ENCODE measurements at regions not wholly inside any gene's neighbourhood (a gene's known extent, or its start where the extent isn't known, plus 50 kb on each side); places are given as distances from the start of the nearest gene placed in this dataset.

DNA sequence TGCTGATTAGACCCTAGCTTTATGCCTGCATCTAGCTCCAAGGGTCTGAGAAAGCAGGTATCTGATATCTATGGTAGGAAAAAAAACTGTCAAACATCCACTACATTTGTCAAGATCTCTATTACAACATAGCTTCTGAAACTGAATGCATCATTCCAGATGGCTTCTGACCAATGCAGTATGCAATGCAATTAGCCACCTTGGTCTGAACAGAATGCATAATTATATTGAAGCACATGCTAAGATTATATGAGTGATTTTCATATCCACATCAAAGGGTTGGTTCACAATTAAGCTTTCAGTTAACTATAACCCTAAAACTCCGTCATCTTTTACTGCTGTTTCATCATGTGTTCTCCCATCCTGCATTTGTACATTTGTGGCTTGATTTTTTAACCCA, 271.4 kb downstream of the POLR1F start:
- no peak for DNase-seq

DNA sequence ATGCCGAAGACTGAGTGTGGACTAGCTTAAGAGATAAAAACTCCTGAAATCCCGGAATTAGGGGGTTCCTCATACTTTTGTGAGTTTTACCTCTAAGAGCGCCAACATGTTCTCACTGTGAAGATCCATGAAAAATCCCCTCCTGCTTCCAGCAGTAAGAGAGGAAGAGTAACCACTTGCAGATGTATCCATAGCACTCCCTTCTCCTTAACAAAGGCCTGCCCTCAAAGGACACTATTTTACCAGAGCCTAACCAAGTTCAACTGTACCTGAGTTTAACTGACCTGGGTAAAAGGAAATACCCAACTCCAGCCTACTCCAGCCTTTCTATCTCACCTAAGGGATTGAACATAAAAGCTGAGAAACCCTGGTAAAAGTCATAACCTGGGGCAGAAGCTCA, 280.9 kb downstream of the POLR1F start:
- no peak for DNase-seq

GRCh38 chr7:19421861-19422260, 276.6 kb upstream of the FERD3L start:
- no peak for DNase-seq

DNA sequence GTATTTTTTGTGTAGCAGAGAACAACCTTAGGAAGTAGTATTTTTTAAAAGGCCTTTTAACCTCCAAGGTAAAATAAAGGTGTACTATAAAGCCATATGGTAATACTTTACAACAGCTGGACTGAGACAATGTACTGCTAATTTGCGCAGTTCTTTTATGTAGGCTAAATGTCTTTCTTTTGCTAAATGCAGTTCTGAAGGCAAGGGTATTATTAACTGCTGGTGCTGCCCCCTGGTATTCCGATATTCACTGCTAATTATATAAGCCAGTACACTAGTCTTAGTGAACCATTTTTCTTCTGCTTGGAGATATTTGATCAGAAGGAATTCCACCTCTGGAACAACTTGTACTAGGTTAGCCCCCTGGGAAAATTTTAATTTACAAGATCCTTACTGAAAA, 272.0 kb upstream of the FERD3L start:
- no peak for DNase-seq

DNA sequence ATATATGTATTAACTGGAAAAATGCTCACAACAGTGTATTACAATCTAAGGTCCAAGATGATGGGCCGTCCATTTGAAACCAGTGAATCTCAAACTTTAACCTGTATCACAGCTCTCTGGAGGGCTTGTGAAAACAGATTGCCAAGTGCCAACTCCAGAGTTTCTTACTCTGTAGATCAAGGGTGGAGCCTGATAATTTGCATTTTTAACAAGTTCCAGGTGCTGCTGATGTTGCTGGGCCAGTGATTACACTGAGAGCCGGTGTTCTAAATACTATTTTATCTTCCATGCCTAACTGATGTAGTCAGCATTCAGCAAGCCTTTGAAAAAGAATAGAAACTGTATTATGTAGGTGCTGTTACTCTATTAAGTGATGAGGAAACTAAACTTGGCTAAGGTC, 269.9 kb upstream of the FERD3L start:
- DNase-seq, result no peak

DNA sequence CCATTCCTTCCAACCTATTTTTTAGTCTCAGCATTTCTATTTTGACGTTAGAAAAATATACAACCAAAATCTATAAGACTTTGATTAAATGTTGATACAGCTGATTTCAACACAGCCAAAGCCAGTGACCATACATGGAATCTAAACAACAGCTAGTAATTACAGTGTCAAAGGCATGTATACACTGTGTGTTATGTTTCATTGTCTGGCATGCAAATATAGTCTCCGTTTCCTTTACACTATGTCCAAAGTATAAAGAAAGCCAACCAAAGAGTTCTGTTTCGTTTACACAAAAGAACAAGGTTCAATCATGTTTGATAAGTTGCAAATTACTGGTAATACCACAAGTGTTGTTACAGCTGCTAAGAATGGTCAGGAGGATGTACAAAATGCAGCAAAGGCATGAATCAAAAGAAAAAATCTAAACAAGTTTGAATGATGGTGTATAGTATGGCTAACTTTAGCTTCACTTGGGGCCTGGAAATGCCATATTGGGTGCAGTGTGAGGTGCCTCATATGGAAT, 268.3 kb upstream of the FERD3L start:
- no peak for DNase-seq

DNA sequence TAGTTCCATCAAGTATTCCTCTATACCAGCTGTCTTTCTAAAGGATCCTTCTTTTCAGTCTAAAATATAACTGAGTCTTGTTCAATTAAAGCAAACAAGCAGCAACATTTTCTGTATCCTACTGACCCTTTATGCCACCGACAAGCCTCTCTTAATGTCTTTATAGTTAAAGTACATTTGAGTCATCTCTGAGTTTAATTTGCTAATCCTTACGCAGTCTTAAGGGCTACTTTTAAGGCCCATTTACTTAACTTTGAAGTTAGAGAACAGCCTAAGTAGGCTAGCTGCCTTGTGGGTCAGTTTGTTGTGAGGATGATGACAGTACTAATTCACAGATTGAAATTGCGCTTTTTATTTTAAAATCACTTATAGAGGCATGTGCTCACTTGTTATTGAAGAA, 265.5 kb upstream of the FERD3L start:
- no peak for DNase-seq

GRCh38 chr7:19410106-19410505, 264.9 kb upstream of the FERD3L start:
- DNase-seq, result no peak

DNA sequence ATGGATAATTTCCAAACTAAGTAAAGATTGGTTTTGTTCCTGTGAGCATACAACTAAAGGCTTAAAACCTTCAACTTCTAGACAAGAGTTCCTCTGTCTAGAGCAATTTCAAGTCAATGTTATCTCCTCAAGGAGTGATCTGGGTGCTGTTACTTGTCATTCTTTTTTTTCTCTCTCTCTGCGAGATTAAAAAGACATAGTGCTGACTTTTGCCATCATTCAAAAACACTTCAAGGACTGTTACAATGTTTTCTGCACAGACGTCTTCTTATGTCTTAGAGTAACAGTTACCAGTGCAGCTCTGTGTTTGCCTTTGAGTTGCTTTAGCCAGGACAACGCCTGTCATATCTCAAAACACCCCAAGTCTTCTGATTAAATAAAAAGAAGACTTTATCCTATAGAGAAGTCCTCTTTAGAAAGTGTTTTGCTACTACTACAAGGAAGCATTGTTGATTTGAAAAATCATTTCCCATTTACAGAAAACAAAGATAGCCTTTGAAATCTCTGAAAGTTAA, 263.5 kb upstream of the FERD3L start:
- no peak for DNase-seq

- DNase-seq, result no peak
Measured at GRCh38 chr7:19407270-19407669, 262.0 kb upstream of the FERD3L start.

DNA sequence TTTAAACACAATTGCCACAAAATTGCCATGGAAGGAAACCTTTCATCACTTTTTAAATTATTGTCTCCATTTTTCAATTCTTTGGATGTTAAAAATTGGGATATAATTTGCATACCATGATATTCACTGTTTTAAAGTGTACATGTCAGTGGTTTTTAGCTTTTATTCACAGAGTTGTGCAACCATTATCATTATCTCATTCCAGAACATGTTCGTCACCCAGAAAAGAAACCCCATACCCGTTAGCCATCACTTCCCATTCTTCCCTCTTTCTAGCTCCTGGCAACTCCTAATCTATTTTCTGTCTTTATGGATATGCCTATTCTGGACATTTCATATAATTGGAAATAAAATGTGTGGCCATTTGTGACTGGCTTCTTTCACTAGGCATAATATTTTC, 260.3 kb upstream of the FERD3L start:
- DNase-seq, result no peak

DNA sequence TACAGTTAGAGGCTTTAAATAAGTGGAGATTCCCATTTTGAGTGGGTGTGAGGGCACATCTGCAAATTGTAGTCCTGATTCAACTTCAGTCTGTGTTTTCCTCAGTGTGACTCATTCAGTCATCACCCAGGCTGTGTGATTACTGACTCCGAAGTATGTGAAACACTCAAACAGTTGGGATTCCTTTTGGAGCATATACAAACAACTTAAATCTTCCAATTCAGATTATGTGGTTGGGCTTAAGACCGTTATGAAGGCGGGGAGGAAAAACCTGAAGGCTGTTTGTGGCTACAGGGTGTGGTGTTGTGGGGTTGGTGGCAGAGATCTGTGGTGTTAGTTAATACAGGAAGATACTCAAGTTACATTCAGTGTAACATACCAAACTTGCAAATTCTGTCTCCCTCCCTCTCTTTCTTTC, 259.7 kb upstream of the FERD3L start:
- no peak for DNase-seq

DNA sequence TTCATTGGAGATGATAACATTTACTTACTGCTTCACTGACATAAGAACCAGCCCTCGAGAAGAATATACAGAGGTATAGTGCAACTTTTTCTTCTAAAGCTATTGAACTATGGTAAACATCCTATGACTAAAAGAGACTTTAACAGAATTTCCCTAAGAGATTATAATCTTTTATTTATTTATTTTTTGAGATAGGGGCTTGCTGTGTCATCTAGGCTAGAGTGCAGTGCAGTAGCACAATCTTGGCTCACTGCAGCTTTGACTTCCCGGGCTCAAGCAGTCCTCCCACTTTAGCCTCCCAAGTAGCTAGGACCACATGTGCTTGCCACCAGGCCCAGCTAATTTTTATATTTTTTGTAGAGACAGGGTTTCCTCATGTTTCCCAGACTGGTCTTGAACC, 258.5 kb upstream of the FERD3L start:
- DNase-seq, result no peak

- DNase-seq, result no peak
Measured at GRCh38 chr7:19401461-19401860, 256.2 kb upstream of the FERD3L start.

GRCh38 chr7:19400758-19401254, 255.6 kb upstream of the FERD3L start:
- no peak for DNase-seq

- no peak for DNase-seq
Measured at GRCh38 chr7:19397911-19398310, 252.7 kb upstream of the FERD3L start.

GRCh38 chr7:19392246-19392645, 247.0 kb upstream of the FERD3L start:
- no peak for DNase-seq

DNA sequence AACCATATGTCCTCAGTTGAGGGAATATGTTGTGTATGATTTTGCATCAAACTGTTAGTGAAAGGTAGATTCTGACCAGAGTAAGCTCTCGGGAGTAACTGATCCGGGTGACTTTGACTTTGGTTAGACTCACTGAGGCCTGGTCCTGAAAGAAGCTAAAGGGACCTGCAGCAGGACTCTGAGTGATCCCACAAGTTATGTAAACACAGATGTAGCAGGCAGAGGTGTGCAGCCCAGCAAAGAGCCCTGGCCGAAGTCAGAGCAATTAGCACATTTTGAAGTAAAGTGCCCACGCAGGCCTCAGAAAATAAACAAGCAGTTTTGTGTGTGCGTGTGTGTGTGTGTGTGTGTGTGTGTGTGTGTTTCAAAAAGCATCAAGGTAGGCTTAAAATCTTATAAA, 245.6 kb upstream of the FERD3L start:
- no peak for DNase-seq

GRCh38 chr7:19381321-19381720, 236.1 kb upstream of the FERD3L start:
- DNase-seq, result no peak

- no peak for DNase-seq
Measured at GRCh38 chr7:19378345-19378714, 233.1 kb upstream of the FERD3L start.

GRCh38 chr7:19377611-19378344, 232.6 kb upstream of the FERD3L start:
- DNase-seq, result no peak

- DNase-seq, result no peak
Measured at GRCh38 chr7:19376538-19376937, 231.3 kb upstream of the FERD3L start.

GRCh38 chr7:19375976-19376375, 230.8 kb upstream of the FERD3L start:
- no peak for DNase-seq

GRCh38 chr7:19373334-19373733, 228.1 kb upstream of the FERD3L start:
- DNase-seq, result no peak

DNA sequence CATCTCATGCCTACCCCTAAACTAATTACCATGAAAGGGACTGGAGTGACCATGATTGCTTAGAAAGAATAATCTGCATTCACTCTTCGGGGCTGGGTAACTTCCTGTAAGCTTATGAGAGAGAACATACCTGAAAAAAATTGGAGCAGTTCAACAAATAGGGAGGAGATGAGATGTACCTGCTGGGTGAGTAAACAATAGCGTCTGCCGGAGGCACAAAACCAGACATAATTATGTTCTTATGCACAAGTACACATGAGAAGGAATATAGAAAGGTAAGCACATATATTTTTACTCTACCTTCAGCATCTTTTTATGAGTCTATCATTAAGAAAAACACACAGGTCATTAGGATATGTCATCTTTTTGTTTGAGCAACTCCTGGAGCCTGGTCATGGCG, 224.6 kb upstream of the FERD3L start:
- DNase-seq, result no peak

All from T-helper 1 cell (primary cell).